Upper lobe of right lung (tissue), 1 donor: ENCODE measurements at regions not wholly inside any gene's neighbourhood (a gene's known extent, or its start where the extent isn't known, plus 50 kb on each side); places are given as distances from the start of the nearest gene placed in this dataset.
"Not testable (repeated sequence)": the region's sequence is repeated elsewhere in the genome, so short reads cannot be mapped to it uniquely, and the experiment has no call there.

Experiments used
- ATAC-seq: fragments of 200-7000 bp; cut with Tn5 transposase; one replicate; pipeline ENCODE4 v1.9.1; 2020; ENCODE audit warnings: mild to moderate bottlenecking, moderate library complexity
- DNase-seq: peaks from one replicate; pipeline ENCODE4 v3.0.0-alpha.2; 2020
- H3K27ac ChIP-seq: fragments of 200-600 bp; one replicate; pipeline ENCODE4 v1.8.0; 2022
- H3K27me3 ChIP-seq: fragments of 200-600 bp; one replicate; pipeline ENCODE4 v1.8.0; 2022; ENCODE audit warnings: mild to moderate bottlenecking
- H3K36me3 ChIP-seq: fragments of 200-600 bp; one replicate; pipeline ENCODE4 v1.8.0; 2022
- H3K4me1 ChIP-seq: fragments of 200-600 bp; one replicate; pipeline ENCODE4 v1.8.0; 2022
- H3K4me3 ChIP-seq: fragments of 200-600 bp; one replicate; pipeline ENCODE4 v1.8.0; 2022; ENCODE audit warnings: mild to moderate bottlenecking
- H3K9me3 ChIP-seq: fragments of 200-600 bp; one replicate; pipeline ENCODE4 v1.8.0; 2022
- intact Hi-C: fragments of 100-400 bp; cut with DNase I; formaldehyde crosslinking; loops from one replicate; pipeline ENCODE4 v1.11.0; 2022
- TF ChIP-seq, protein P1 (sequence below): fragments of 200-600 bp; IDR thresholded peaks from one replicate; pipeline ENCODE4 v1.8.0; 2022; ENCODE audit warnings: antibody characterized with exemption
- donor health status: DM: no; HTN: yes; CAD: no; lungs with severe emphysema.

- no peak for ATAC-seq
- H3K4me3 ChIP-seq: no peak overlapping the region
- H3K36me3 ChIP-seq: no peaks in the 10 kb centered on the region
- no peaks in the 10 kb centered on the region for H3K4me1 ChIP-seq
- intact Hi-C loops: no loop called here
- H3K27ac ChIP-seq: no peak overlapping the region
- TF ChIP-seq, protein P1, sequence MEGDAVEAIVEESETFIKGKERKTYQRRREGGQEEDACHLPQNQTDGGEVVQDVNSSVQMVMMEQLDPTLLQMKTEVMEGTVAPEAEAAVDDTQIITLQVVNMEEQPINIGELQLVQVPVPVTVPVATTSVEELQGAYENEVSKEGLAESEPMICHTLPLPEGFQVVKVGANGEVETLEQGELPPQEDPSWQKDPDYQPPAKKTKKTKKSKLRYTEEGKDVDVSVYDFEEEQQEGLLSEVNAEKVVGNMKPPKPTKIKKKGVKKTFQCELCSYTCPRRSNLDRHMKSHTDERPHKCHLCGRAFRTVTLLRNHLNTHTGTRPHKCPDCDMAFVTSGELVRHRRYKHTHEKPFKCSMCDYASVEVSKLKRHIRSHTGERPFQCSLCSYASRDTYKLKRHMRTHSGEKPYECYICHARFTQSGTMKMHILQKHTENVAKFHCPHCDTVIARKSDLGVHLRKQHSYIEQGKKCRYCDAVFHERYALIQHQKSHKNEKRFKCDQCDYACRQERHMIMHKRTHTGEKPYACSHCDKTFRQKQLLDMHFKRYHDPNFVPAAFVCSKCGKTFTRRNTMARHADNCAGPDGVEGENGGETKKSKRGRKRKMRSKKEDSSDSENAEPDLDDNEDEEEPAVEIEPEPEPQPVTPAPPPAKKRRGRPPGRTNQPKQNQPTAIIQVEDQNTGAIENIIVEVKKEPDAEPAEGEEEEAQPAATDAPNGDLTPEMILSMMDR: no peak
- no peaks in the 10 kb centered on the region for H3K9me3 ChIP-seq
- DNase-seq: no peak
- no peaks in the 10 kb centered on the region for H3K27me3 ChIP-seq
These were observed 190.2 kb upstream of the LMO3 start for GRCh38 chr12:16796168-16796567.

GRCh38 chr12:16789204-16789790 is 183.3 kb upstream of the LMO3 start:
- Histone ChIP-seq H3K9me3 (no peaks in the 10 kb centered on the region), H3K27me3 (no peaks in the 10 kb centered on the region), H3K4me1 (no peaks in the 10 kb centered on the region), H3K4me3 (no peak overlapping the region), H3K27ac (no peak overlapping the region), H3K36me3 (no peaks in the 10 kb centered on the region)
- intact Hi-C loops: no loop called here
- DNase-seq: no peak
- TF ChIP-seq, protein P1: no peak
- ATAC-seq: no peak

DNA sequence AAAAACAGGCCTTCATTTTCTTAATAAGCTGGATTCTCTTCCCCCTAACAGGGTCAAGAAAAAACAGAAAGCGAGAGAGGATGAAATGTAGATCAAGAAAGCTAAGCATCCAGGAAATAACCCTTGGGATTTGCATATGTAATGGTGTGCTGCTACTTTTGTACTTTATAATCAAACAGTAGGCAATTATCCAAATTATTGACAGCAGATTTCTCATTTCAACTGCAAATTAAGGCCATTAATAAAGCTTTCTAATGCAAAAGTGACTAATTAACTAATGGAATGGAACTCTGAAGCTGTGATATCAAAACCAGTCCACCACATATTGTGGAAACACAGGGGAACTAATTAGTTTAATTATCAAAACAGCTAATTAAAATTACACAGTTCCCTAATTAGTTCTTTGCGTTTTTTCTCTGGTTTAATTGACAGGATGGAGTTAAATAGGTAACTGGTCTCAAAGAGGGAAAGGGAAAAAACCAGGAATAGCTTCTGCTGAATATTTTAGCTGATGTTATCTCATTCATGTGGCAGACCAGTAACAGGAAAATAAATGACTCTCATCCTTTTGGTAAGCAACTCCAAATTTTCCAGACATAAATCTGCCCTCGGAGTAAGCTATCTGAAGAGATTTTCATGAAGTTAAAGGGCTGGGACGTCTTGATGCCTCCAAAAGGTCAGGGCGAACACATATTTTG is 182.7 kb upstream of the LMO3 start:
- Histone ChIP-seq H3K36me3 (no peaks in the 10 kb centered on the region), H3K27ac (no peak overlapping the region), H3K27me3 (no peaks in the 10 kb centered on the region), H3K4me1 (no peaks in the 10 kb centered on the region), H3K9me3 (no peaks in the 10 kb centered on the region), H3K4me3 (no peak overlapping the region)
- TF ChIP-seq, protein P1: no peak
- intact Hi-C loops: no loop called here
- DNase-seq: no peak
- ATAC-seq: no peak

DNA sequence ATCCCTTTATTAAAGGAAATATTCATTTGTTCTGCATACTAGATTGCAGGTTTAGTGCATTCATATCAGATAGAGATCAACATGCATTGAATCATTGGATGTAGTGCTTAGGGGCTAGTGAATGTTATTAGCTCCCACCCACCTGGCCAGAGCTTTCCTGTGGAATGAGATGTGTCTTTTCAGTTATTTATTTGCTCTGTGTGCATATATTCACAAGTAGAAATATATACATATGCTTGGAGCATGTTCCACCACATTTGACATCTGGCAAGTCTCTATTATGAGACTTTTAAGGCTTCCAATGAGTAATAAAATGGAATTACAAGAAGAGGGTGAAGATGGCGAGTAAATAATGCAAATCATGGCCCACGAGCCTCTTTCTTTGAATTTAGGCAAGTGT is 180.0 kb upstream of the LMO3 start:
- Histone ChIP-seq H3K27ac (no peak overlapping the region), H3K4me1 (no peaks in the 10 kb centered on the region), H3K9me3 (no peaks in the 10 kb centered on the region), H3K4me3 (no peak overlapping the region), H3K36me3 (no peaks in the 10 kb centered on the region), H3K27me3 (no peaks in the 10 kb centered on the region)
- intact Hi-C loops: no loop called here
- no peak for DNase-seq
- no peak for ATAC-seq
- TF ChIP-seq, protein P1: no peak

DNA sequence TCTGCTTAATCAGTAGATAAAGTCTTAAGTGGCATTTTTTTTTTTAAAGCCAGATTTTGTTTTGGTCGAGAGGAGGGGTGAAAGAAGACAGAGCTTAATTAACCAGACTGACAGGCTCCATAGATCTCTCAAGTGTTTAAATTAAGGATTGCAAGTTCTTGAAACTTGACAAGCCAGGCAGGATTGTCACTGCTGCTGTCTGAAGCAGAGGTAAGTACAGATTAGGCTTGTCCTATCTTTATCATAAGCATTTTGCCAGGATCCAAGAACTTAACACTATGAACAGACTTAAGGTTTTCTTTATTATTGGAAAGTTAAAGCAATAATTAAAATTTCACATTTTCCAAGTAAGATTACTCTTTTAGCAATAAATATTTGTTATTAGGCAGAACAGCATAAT is 179.6 kb upstream of the LMO3 start:
- TF ChIP-seq, protein P1: no peak
- DNase-seq (no peak), ATAC-seq (no peak)
- Histone ChIP-seq H3K4me1 (no peaks in the 10 kb centered on the region), H3K4me3 (no peak overlapping the region), H3K27me3 (no peaks in the 10 kb centered on the region), H3K9me3 (no peaks in the 10 kb centered on the region), H3K36me3 (no peaks in the 10 kb centered on the region), H3K27ac (no peak overlapping the region)
- intact Hi-C loops: no loop called here

GRCh38 chr12:16769129-16769528 is 163.2 kb upstream of the LMO3 start:
- H3K4me3 ChIP-seq, H3K9me3 ChIP-seq, H3K27ac ChIP-seq, H3K36me3 ChIP-seq, H3K27me3 ChIP-seq, DNase-seq, H3K4me1 ChIP-seq, intact Hi-C loops, ATAC-seq: not testable (repeated sequence)
